HEK293 (cell line): ENCODE measurements at regions not wholly inside any gene's neighbourhood (a gene's known extent, or its start where the extent isn't known, plus 50 kb on each side); places are given as distances from the start of the nearest gene placed in this dataset.

ENCODE experiments used
- AEBP2 ChIP-seq: fragments of 450-650 bp; formaldehyde crosslinking; IDR thresholded peaks from 2 replicates; pipeline ENCODE4 v1.5.1; 2016; ENCODE audit warnings: missing biosample characterization, missing genetic modification characterization, borderline replicate concordance
- BCL11B ChIP-seq: fragments of 450-650 bp; formaldehyde crosslinking; IDR thresholded peaks from 2 replicates; pipeline ENCODE4 v1.5.1; 2016; ENCODE audit warnings: low read depth, missing biosample characterization, missing genetic modification characterization
- HOXD13 ChIP-seq: sonication (generic); formaldehyde crosslinking; IDR thresholded peaks from 2 replicates; pipeline ENCODE4 v1.8.0; 2022; ENCODE audit warnings: missing genetic modification reagents, borderline replicate concordance
- KLF9 ChIP-seq: fragments of 450-650 bp; formaldehyde crosslinking; IDR thresholded peaks from 2 replicates; pipeline ENCODE4 v1.5.1; 2016; ENCODE audit warnings: missing biosample characterization, missing genetic modification characterization, low read depth
- MZF1 ChIP-seq: fragments of 450-650 bp; formaldehyde crosslinking; IDR thresholded peaks from 2 replicates; pipeline ENCODE4 v1.5.1; 2017; ENCODE audit warnings: missing biosample characterization, missing genetic modification characterization, borderline replicate concordance
- PBX3 ChIP-seq: sonication (generic); formaldehyde crosslinking; IDR thresholded peaks from 2 replicates; pipeline ENCODE4 v1.8.1; 2022; ENCODE audit warnings: mild to moderate bottlenecking, moderate library complexity, missing genetic modification reagents
- REST ChIP-seq: fragments of 450-650 bp; formaldehyde crosslinking; IDR thresholded peaks from 2 replicates; pipeline ENCODE4 v1.5.1; 2016; ENCODE audit warnings: missing biosample characterization, missing genetic modification characterization
- SP3 ChIP-seq: fragments of 450-650 bp; formaldehyde crosslinking; IDR thresholded peaks from 2 replicates; pipeline ENCODE4 v1.5.1; 2016; ENCODE audit warnings: missing biosample characterization, missing genetic modification characterization
- TRIM28 ChIP-seq: IDR thresholded peaks from 2 replicates; pipeline ENCODE4 v1.6.1; 2011; ENCODE audit warnings: low read length, control low read depth, borderline replicate concordance
- YY1 ChIP-seq: fragments of 450-650 bp; formaldehyde crosslinking; IDR thresholded peaks from 2 replicates; pipeline ENCODE4 v1.5.1; 2018; ENCODE audit warnings: missing biosample characterization, missing genetic modification characterization
- YY2 ChIP-seq: fragments of 450-650 bp; formaldehyde crosslinking; IDR thresholded peaks from 2 replicates; pipeline ENCODE4 v1.5.1; 2016; ENCODE audit warnings: missing biosample characterization, missing genetic modification characterization
- ZBTB7A ChIP-seq: fragments of 450-650 bp; formaldehyde crosslinking; IDR thresholded peaks from 2 replicates; pipeline ENCODE4 v1.5.1; 2016; ENCODE audit warnings: low read depth, missing biosample characterization, missing genetic modification characterization
- ZEB2 ChIP-seq: fragments of 450-650 bp; formaldehyde crosslinking; IDR thresholded peaks from 2 replicates; pipeline ENCODE4 v1.5.1; 2016; ENCODE audit warnings: missing biosample characterization, missing genetic modification characterization
- ZFP41 ChIP-seq: fragments of 450-650 bp; formaldehyde crosslinking; IDR thresholded peaks from 2 replicates; pipeline ENCODE4 v1.5.1; 2016; ENCODE audit warnings: missing biosample characterization, missing genetic modification characterization, borderline replicate concordance
- ZNF10 ChIP-seq: fragments of 450-650 bp; formaldehyde crosslinking; IDR thresholded peaks from 2 replicates; pipeline ENCODE4 v1.5.1; 2017; ENCODE audit warnings: missing biosample characterization, missing genetic modification characterization
- ZNF155 ChIP-seq: fragments of 450-650 bp; formaldehyde crosslinking; IDR thresholded peaks from 2 replicates; pipeline ENCODE4 v1.5.1; 2016; ENCODE audit warnings: missing biosample characterization, missing genetic modification characterization
- ZNF157 ChIP-seq: fragments of 450-650 bp; formaldehyde crosslinking; IDR thresholded peaks from 2 replicates; pipeline ENCODE4 v1.5.1; 2016; ENCODE audit warnings: missing biosample characterization, missing genetic modification characterization
- ZNF26 ChIP-seq: fragments of 450-650 bp; formaldehyde crosslinking; IDR thresholded peaks from 2 replicates; pipeline ENCODE4 v1.5.1; 2016; ENCODE audit warnings: missing biosample characterization, missing genetic modification characterization
- ZNF324 ChIP-seq: fragments of 450-650 bp; formaldehyde crosslinking; IDR thresholded peaks from 2 replicates; pipeline ENCODE4 v1.5.1; 2016; ENCODE audit warnings: missing biosample characterization, missing genetic modification characterization
- ZNF350 ChIP-seq: fragments of 450-650 bp; formaldehyde crosslinking; IDR thresholded peaks from 2 replicates; pipeline ENCODE4 v1.5.0; 2017; ENCODE audit warnings: missing biosample characterization, mild to moderate bottlenecking, missing genetic modification characterization
- ZNF366 ChIP-seq: fragments of 450-650 bp; formaldehyde crosslinking; conservative IDR thresholded peaks from 2 replicates; pipeline ENCODE4 v1.5.1; 2016; ENCODE audit warnings: missing biosample characterization, missing genetic modification characterization
- ZNF37A ChIP-seq: fragments of 450-650 bp; IDR thresholded peaks from 2 replicates; pipeline ENCODE4 v1.5.1; 2018; ENCODE audit warnings: missing biosample characterization, missing genetic modification characterization
- ZNF391 ChIP-seq: fragments of 450-650 bp; formaldehyde crosslinking; IDR thresholded peaks from 2 replicates; pipeline ENCODE4 v1.5.1; 2016; ENCODE audit warnings: low read depth, missing biosample characterization, missing genetic modification characterization, borderline replicate concordance
- ZNF398 ChIP-seq: fragments of 450-650 bp; formaldehyde crosslinking; IDR thresholded peaks from 2 replicates; pipeline ENCODE4 v1.5.1; 2017; ENCODE audit warnings: missing biosample characterization, missing genetic modification characterization
- ZNF501 ChIP-seq: fragments of 450-650 bp; formaldehyde crosslinking; IDR thresholded peaks from 2 replicates; pipeline ENCODE4 v1.5.1; 2016; ENCODE audit warnings: missing biosample characterization, missing genetic modification characterization
- ZNF544 ChIP-seq: fragments of 450-650 bp; formaldehyde crosslinking; IDR thresholded peaks from 2 replicates; pipeline ENCODE4 v1.5.0; 2017; ENCODE audit warnings: missing biosample characterization, missing genetic modification characterization
- ZNF548 ChIP-seq: fragments of 450-650 bp; formaldehyde crosslinking; IDR thresholded peaks from 2 replicates; pipeline ENCODE4 v1.5.1; 2016; ENCODE audit warnings: missing biosample characterization, missing genetic modification characterization
- ZNF580 ChIP-seq: fragments of 450-650 bp; formaldehyde crosslinking; IDR thresholded peaks from 2 replicates; pipeline ENCODE4 v1.5.1; 2016; ENCODE audit warnings: missing biosample characterization, missing genetic modification characterization
- ZNF670 ChIP-seq: fragments of 450-650 bp; formaldehyde crosslinking; IDR thresholded peaks from 2 replicates; pipeline ENCODE4 v1.5.1; 2016; ENCODE audit warnings: missing biosample characterization, missing genetic modification characterization, low read depth
- ZNF785 ChIP-seq: fragments of 450-650 bp; formaldehyde crosslinking; IDR thresholded peaks from 2 replicates; pipeline ENCODE4 v1.5.1; 2016; ENCODE audit warnings: missing biosample characterization, missing genetic modification characterization
- ZNF837 ChIP-seq: fragments of 450-650 bp; formaldehyde crosslinking; IDR thresholded peaks from 2 replicates; pipeline ENCODE4 v1.5.1; 2016; ENCODE audit warnings: missing biosample characterization, missing genetic modification characterization
- ZNF843 ChIP-seq: fragments of 450-650 bp; formaldehyde crosslinking; IDR thresholded peaks from 2 replicates; pipeline ENCODE4 v1.5.1; 2016; ENCODE audit warnings: missing biosample characterization, missing genetic modification characterization

GRCh38 chr4:81808011-81808672 is 336.4 kb upstream of the RASGEF1B start (continued):
- TF ChIP-seq ZNF324 = peak; percentile 57; the same call in 1 of the 2 replicates
- TF ChIP-seq AEBP2 = no peak
- TF ChIP-seq ZNF580 (tag by site-specific recombination) = peak; percentile 93
- no peak for TF ChIP-seq ZNF548 (tag by site-specific recombination)
- no peak for TF ChIP-seq KLF9
- no peak for TF ChIP-seq ZNF785 (tag by site-specific recombination)
- TF ChIP-seq ZNF155 (tag by site-specific recombination) = no peak
- TF ChIP-seq ZEB2 (tag by site-specific recombination) = peak; percentile 90; the same call in 1 of the 2 replicates
- no peak for TF ChIP-seq ZBTB7A
- TF ChIP-seq SP3 (tag by site-specific recombination) = no peak
- no peak for TF ChIP-seq REST (tag by site-specific recombination)
- TF ChIP-seq ZNF26 = no peak
- TF ChIP-seq BCL11B = peak; percentile 62; the same call in 1 of the 2 replicates
- peak; percentile 95; the same call in 1 of the 2 replicates for TF ChIP-seq TRIM28
- no peak for TF ChIP-seq PBX3
- no peak for TF ChIP-seq ZNF37A
- peak; percentile 34; the same call in 1 of the 2 replicates for TF ChIP-seq ZNF366 (tag by site-specific recombination)
- TF ChIP-seq ZNF398 (tag by site-specific recombination) = peak; percentile 39; the same call in 1 of the 2 replicates
- no peak for TF ChIP-seq ZNF837 (tag by site-specific recombination)
- no peak for TF ChIP-seq HOXD13 (CRISPR knock-in tag)
- peak; percentile 98 for TF ChIP-seq ZNF843 (tag by site-specific recombination)
- no peak for TF ChIP-seq ZFP41 (tag by site-specific recombination)
- no peak for TF ChIP-seq ZNF670
- peak; percentile 69; the same call in 1 of the 2 replicates for TF ChIP-seq MZF1 (tag by site-specific recombination)
- TF ChIP-seq ZNF157 = no peak
- no peak for TF ChIP-seq YY2
- TF ChIP-seq ZNF10 = peak; percentile 72
- peak; percentile 81; the same call in 1 of the 2 replicates for TF ChIP-seq ZNF391 (tag by site-specific recombination)
- no peak for TF ChIP-seq ZNF350 (tag by site-specific recombination)
- no peak for TF ChIP-seq ZNF544 (tag by site-specific recombination)
- no peak for TF ChIP-seq YY1 (tag by site-specific recombination)
- TF ChIP-seq ZNF501 (tag by site-specific recombination) = peak; percentile 58; the same call in 1 of the 2 replicates
